Smooth muscle cell (in vitro differentiated cells): ENCODE measurements at regions not wholly inside any gene's neighbourhood (a gene's known extent, or its start where the extent isn't known, plus 50 kb on each side); places are given as distances from the start of the nearest gene placed in this dataset.

Experiments used
- DNase-seq: peaks from one replicate; lab custom pipeline; 2025; ENCODE audit not compliant: unreplicated experiment; lab: John Stamatoyannopoulos, UW
- H2AFZ ChIP-seq: fragments of 200-600 bp; sonication (generic); 2 replicates; pipeline ENCODE4 v1.6.0; 2016; ENCODE audit warnings: antibody characterized with exemption, low read depth, mild to moderate bottlenecking
- H3F3A ChIP-seq: fragments of 200-600 bp; sonication (generic); 2 replicates; pipeline ENCODE4 v1.6.0; 2017; ENCODE audit warnings: antibody characterized with exemption, low read depth
- H3K27ac ChIP-seq: fragments of 200-600 bp; sonication (generic); 2 replicates; pipeline ENCODE4 v1.5.1; 2016; ENCODE audit warnings: low read depth, mild to moderate bottlenecking
- H3K27me3 ChIP-seq: fragments of 200-600 bp; sonication (generic); 2 replicates; pipeline ENCODE4 v1.6.1; 2016; ENCODE audit warnings: low read depth, mild to moderate bottlenecking
- H3K36me3 ChIP-seq: fragments of 200-600 bp; sonication (generic); 2 replicates; pipeline ENCODE4 v1.5.1; 2016; ENCODE audit warnings: low read depth
- H3K4me1 ChIP-seq: fragments of 200-600 bp; sonication (generic); 2 replicates; pipeline ENCODE4 v1.5.1; 2016; ENCODE audit warnings: low read depth
- H3K4me2 ChIP-seq: fragments of 200-600 bp; sonication (generic); 2 replicates; pipeline ENCODE4 v1.6.0; 2016; ENCODE audit warnings: mild to moderate bottlenecking
- H3K4me3 ChIP-seq: fragments of 200-600 bp; sonication (generic); 2 replicates; pipeline ENCODE4 v1.5.1; 2016; ENCODE audit warnings: mild to moderate bottlenecking
- H3K79me2 ChIP-seq: fragments of 200-600 bp; sonication (generic); 2 replicates; pipeline ENCODE4 v1.6.0; 2016; ENCODE audit warnings: low read depth, mild to moderate bottlenecking
- H3K9ac ChIP-seq: fragments of 200-600 bp; sonication (generic); 2 replicates; pipeline ENCODE4 v1.6.0; 2016; ENCODE audit warnings: low read depth
- H3K9me3 ChIP-seq: fragments of 200-600 bp; sonication (generic); replicated peaks from 2 replicates; pipeline ENCODE4 v1.5.1; 2016; ENCODE audit warnings: low read depth
- H4K20me1 ChIP-seq: fragments of 200-600 bp; sonication (generic); 2 replicates; pipeline ENCODE4 v1.6.0; 2016; ENCODE audit warnings: low read depth
- CTCF ChIP-seq: fragments of 200-600 bp; sonication (generic); IDR thresholded peaks from 2 replicates; pipeline ENCODE4 v1.5.1; 2017; ENCODE audit warnings: borderline replicate concordance, mild to moderate bottlenecking, antibody characterized with exemption; ENCODE audit not compliant: insufficient read depth, poor library complexity, severe bottlenecking
- WGBS: methylation state at CpG from one replicate; pipeline ENCODE4 v1.1.7; 2016; ENCODE audit warnings: low lambda C conversion rate; 5-methylcytosine and 5-hydroxymethylcytosine counted together

GRCh38 chr18:78647018-78647417, 332.6 kb upstream of the SALL3 start:
- no peak for DNase-seq
- no peak overlapping the region for H2AFZ ChIP-seq
- no peaks in the 10 kb centered on the region for H3K36me3 ChIP-seq
- no peak for TF ChIP-seq CTCF
- no peak overlapping the region for H3K27ac ChIP-seq
- H3K27me3 ChIP-seq = no peaks in the 10 kb centered on the region
- no peaks in the 10 kb centered on the region for H3F3A ChIP-seq
- 80% methylated on average over 4 of the region's 4 CpGs for WGBS
- H3K4me3 ChIP-seq = no peak overlapping the region
- no peaks in the 10 kb centered on the region for H4K20me1 ChIP-seq
- no peaks in the 10 kb centered on the region for H3K4me1 ChIP-seq
- H3K9ac ChIP-seq = no peak overlapping the region
- no peaks in the 10 kb centered on the region for H3K9me3 ChIP-seq
- no peaks in the 10 kb centered on the region for H3K79me2 ChIP-seq
- no peak overlapping the region for H3K4me2 ChIP-seq

- no peak overlapping the region for H3K4me3 ChIP-seq
- no peaks in the 10 kb centered on the region for H3K79me2 ChIP-seq
- no peak overlapping the region for H3K27ac ChIP-seq
- no peaks in the 10 kb centered on the region for H3K36me3 ChIP-seq
- H2AFZ ChIP-seq = no peak overlapping the region
- no peaks in the 10 kb centered on the region for H3K9me3 ChIP-seq
- no peaks in the 10 kb centered on the region for H3K4me1 ChIP-seq
- DNase-seq = no peak
- H3K9ac ChIP-seq = no peak overlapping the region
- 88% methylated on average over 10 of the region's 10 CpGs for WGBS
- H3K27me3 ChIP-seq = no peaks in the 10 kb centered on the region
- TF ChIP-seq CTCF = no peak
- H3K4me2 ChIP-seq = no peak overlapping the region
- H4K20me1 ChIP-seq = no peaks in the 10 kb centered on the region
- H3F3A ChIP-seq = no peaks in the 10 kb centered on the region
Observed at GRCh38 chr18:78649421-78649820, 330.2 kb upstream of the SALL3 start.

GRCh38 chr18:78650926-78651325, 328.7 kb upstream of the SALL3 start:
- H3K27ac ChIP-seq = no peak overlapping the region
- no peak overlapping the region for H2AFZ ChIP-seq
- H3K79me2 ChIP-seq = no peaks in the 10 kb centered on the region
- no peaks in the 10 kb centered on the region for H3K27me3 ChIP-seq
- DNase-seq = no peak
- no peaks in the 10 kb centered on the region for H3K4me1 ChIP-seq
- H4K20me1 ChIP-seq = no peaks in the 10 kb centered on the region
- no peaks in the 10 kb centered on the region for H3K9me3 ChIP-seq
- H3F3A ChIP-seq = no peaks in the 10 kb centered on the region
- TF ChIP-seq CTCF = no peak
- no peaks in the 10 kb centered on the region for H3K36me3 ChIP-seq
- no peak overlapping the region for H3K4me3 ChIP-seq
- 95% methylated on average over 13 of the region's 13 CpGs for WGBS
- H3K4me2 ChIP-seq = no peak overlapping the region
- H3K9ac ChIP-seq = no peak overlapping the region

GRCh38 chr18:78652001-78652545, 327.5 kb upstream of the SALL3 start:
- Histone ChIP-seq H3K4me2 (no peak overlapping the region), H3F3A (no peaks in the 10 kb centered on the region), H3K4me1 (no peaks in the 10 kb centered on the region), H3K4me3 (no peak overlapping the region), H3K79me2 (no peaks in the 10 kb centered on the region), H2AFZ (no peak overlapping the region), H3K36me3 (no peaks in the 10 kb centered on the region), H3K9me3 (no peaks in the 10 kb centered on the region), H3K9ac (no peak overlapping the region), H4K20me1 (no peaks in the 10 kb centered on the region), H3K27ac (no peak overlapping the region), H3K27me3 (no peaks in the 10 kb centered on the region)
- no peak for TF ChIP-seq CTCF
- 93% methylated on average over 11 of the region's 11 CpGs for WGBS
- DNase-seq = no peak
